Mesendoderm (in vitro differentiated cells): ENCODE measurements at regions not wholly inside any gene's neighbourhood (a gene's known extent, or its start where the extent isn't known, plus 50 kb on each side); places are given as distances from the start of the nearest gene placed in this dataset.
A peak's percentile ranks its signal among the peaks of the same experiment; 100 is the strongest.

Experiments used
- DNase-seq: peaks from one replicate; pipeline ENCODE4 v3.0.0; 2013
- H2AK5ac ChIP-seq: 2 replicates; pipeline ENCODE4 v1.6.1; 2013; ENCODE audit warnings: low read length, inconsistent platforms
- H2BK120ac ChIP-seq: 2 replicates; pipeline ENCODE4 v1.6.1; 2013; ENCODE audit warnings: low read depth, mild to moderate bottlenecking, low read length, moderate library complexity, mixed read lengths
- H2BK15ac ChIP-seq: replicated peaks from 2 replicates; pipeline ENCODE4 v1.6.1; 2013; ENCODE audit warnings: low read depth, mild to moderate bottlenecking, moderate library complexity
- H2BK5ac ChIP-seq: 2 replicates; pipeline ENCODE4 v1.6.1; 2013; ENCODE audit warnings: low read length, inconsistent platforms
- H3K18ac ChIP-seq: 2 replicates; pipeline ENCODE4 v1.6.1; 2013; ENCODE audit warnings: mild to moderate bottlenecking, low read length, mixed read lengths
- H3K23ac ChIP-seq: one replicate; pipeline ENCODE4 v1.6.1; 2013; ENCODE audit warnings: low read length
- H3K27ac ChIP-seq: 2 replicates; pipeline ENCODE4 v1.5.1; 2013; ENCODE audit warnings: low read depth, mild to moderate bottlenecking, inconsistent platforms, low read length, moderate library complexity
- H3K27me3 ChIP-seq: 2 replicates; pipeline ENCODE4 v1.6.1; 2013; ENCODE audit warnings: low read length, control low read depth, mild to moderate bottlenecking, inconsistent platforms; ENCODE audit not compliant: insufficient read depth, poor library complexity
- H3K36me3 ChIP-seq: 2 replicates; pipeline ENCODE4 v1.6.1; 2013; ENCODE audit warnings: low read length, inconsistent platforms; ENCODE audit not compliant: control insufficient read depth, insufficient read depth
- H3K4ac ChIP-seq: one replicate; pipeline ENCODE4 v1.6.1; 2013; ENCODE audit warnings: low read depth, mild to moderate bottlenecking, low read length, moderate library complexity
- H3K4me1 ChIP-seq: 2 replicates; pipeline ENCODE4 v1.6.1; 2013; ENCODE audit warnings: low read depth, low read length, inconsistent platforms; ENCODE audit not compliant: control insufficient read depth
- H3K4me2 ChIP-seq: 2 replicates; pipeline ENCODE4 v1.6.1; 2013; ENCODE audit warnings: low read length
- H3K4me3 ChIP-seq: 2 replicates; pipeline ENCODE4 v1.5.1; 2013; ENCODE audit warnings: mild to moderate bottlenecking, low read length
- H3K56ac ChIP-seq: one replicate; pipeline ENCODE4 v1.6.1; 2013; ENCODE audit warnings: low read length
- H3K79me1 ChIP-seq: 2 replicates; pipeline ENCODE4 v1.6.1; 2013; ENCODE audit warnings: low read length, inconsistent platforms
- H3K79me2 ChIP-seq: 2 replicates; pipeline ENCODE4 v1.6.1; 2013; ENCODE audit warnings: mild to moderate bottlenecking, low read length; ENCODE audit not compliant: control insufficient read depth, insufficient read depth
- H3K9ac ChIP-seq: 2 replicates; pipeline ENCODE4 v1.6.1; 2013; ENCODE audit warnings: low read length, inconsistent platforms
- H4K5ac ChIP-seq: one replicate; pipeline ENCODE4 v1.6.1; 2013; ENCODE audit warnings: low read length
- H4K8ac ChIP-seq: one replicate; pipeline ENCODE4 v1.6.1; 2013; ENCODE audit warnings: low read depth, mild to moderate bottlenecking, control low read depth, low read length, moderate library complexity
- WGBS: extraction: QIAGEN DNeasy Blood & Tissue Kit; methylation state at CpG from one replicate; pipeline ENCODE4 v1.1.7; 2013; ENCODE audit warnings: low lambda C conversion rate, missing lambda C conversion rate; ENCODE audit not compliant: insufficient coverage; ENCODE audit errors: extremely low coverage; 5-methylcytosine and 5-hydroxymethylcytosine counted together

- H2BK5ac ChIP-seq: no peak overlapping the region
- no peak overlapping the region for H3K27ac ChIP-seq
- H3K36me3 ChIP-seq: no peaks in the 10 kb centered on the region
- no peak overlapping the region for H2BK120ac ChIP-seq
- H3K4ac ChIP-seq: no peak overlapping the region
- no peak overlapping the region for H4K8ac ChIP-seq
- no peak overlapping the region for H3K4me2 ChIP-seq
- H3K18ac ChIP-seq: no peak overlapping the region
- H3K79me1 ChIP-seq: no peaks in the 10 kb centered on the region
- no peak overlapping the region for H2AK5ac ChIP-seq
- no peak for DNase-seq
- no peak overlapping the region for H3K4me3 ChIP-seq
- H3K56ac ChIP-seq: no peak overlapping the region
- no peaks in the 10 kb centered on the region for H3K4me1 ChIP-seq
- no peak overlapping the region for H3K9ac ChIP-seq
- no peak overlapping the region for H2BK15ac ChIP-seq
- no peaks in the 10 kb centered on the region for H3K27me3 ChIP-seq
- H3K23ac ChIP-seq: no peak overlapping the region
- H3K79me2 ChIP-seq: no peaks in the 10 kb centered on the region
- H4K5ac ChIP-seq: no peak overlapping the region
- no CpG with 5 or more reads among the region's 8 CpGs for WGBS
Observed at GRCh38 chr10:128405450-128405849, 279.2 kb upstream of the MKI67 start.

DNA sequence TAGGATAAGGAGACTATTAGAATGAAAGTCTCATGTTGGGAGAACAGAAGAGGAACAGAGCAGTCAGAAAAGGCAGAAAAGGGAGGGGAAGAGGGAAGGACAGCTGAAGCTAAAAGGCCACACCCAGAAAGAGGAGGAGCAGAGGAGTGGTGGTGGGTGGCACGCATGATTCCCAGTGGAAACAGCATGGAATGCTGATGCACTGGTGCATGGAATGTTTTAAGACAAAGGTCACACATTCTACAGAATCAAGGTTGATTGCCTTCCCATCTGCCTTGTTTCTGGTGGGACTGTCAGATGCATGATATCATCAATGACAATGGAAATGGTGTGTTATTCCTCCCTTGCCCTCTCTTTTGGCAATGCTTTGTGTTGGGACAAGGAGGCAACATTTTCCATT, 285.4 kb upstream of the MKI67 start:
- Histone ChIP-seq H4K8ac (no peak overlapping the region), H3K4me2 (no peak overlapping the region), H4K5ac (no peak overlapping the region), H3K4ac (no peak overlapping the region), H3K4me1 (no peaks in the 10 kb centered on the region), H3K79me2 (no peaks in the 10 kb centered on the region), H3K36me3 (no peaks in the 10 kb centered on the region), H3K18ac (no peak overlapping the region), H3K79me1 (no peaks in the 10 kb centered on the region), H3K4me3 (no peak overlapping the region), H3K27ac (no peak overlapping the region), H3K23ac (no peak overlapping the region), H2BK120ac (no peak overlapping the region), H2BK5ac (no peak overlapping the region), H2AK5ac (no peak overlapping the region), H3K27me3 (no peaks in the 10 kb centered on the region), H3K56ac (no peak overlapping the region), H2BK15ac (no peak overlapping the region), H3K9ac (no peak overlapping the region)
- no CpG with 5 or more reads among the region's 1 CpG for WGBS
- peak; percentile 80 for DNase-seq

- Histone ChIP-seq H3K4me1 (no peaks in the 10 kb centered on the region), H3K27ac (no peak overlapping the region), H4K5ac (no peak overlapping the region), H3K23ac (no peak overlapping the region), H3K79me1 (no peaks in the 10 kb centered on the region), H3K4me3 (no peak overlapping the region), H3K18ac (no peak overlapping the region), H2BK120ac (no peak overlapping the region), H3K9ac (no peak overlapping the region), H2BK15ac (no peak overlapping the region), H3K79me2 (no peaks in the 10 kb centered on the region), H3K4me2 (no peak overlapping the region), H2BK5ac (no peak overlapping the region), H4K8ac (no peak overlapping the region), H2AK5ac (no peak overlapping the region), H3K27me3 (no peaks in the 10 kb centered on the region), H3K56ac (no peak overlapping the region), H3K36me3 (no peaks in the 10 kb centered on the region), H3K4ac (no peak overlapping the region)
- no CpG with 5 or more reads among the region's 5 CpGs for WGBS
- no peak for DNase-seq
Observed at GRCh38 chr10:128414568-128414967, 288.3 kb upstream of the MKI67 start.

GRCh38 chr10:128416231-128416630, 290.0 kb upstream of the MKI67 start:
- no peak overlapping the region for H3K9ac ChIP-seq
- no peaks in the 10 kb centered on the region for H3K79me1 ChIP-seq
- no peak overlapping the region for H4K8ac ChIP-seq
- no peak overlapping the region for H4K5ac ChIP-seq
- no peak overlapping the region for H3K23ac ChIP-seq
- no peak overlapping the region for H2BK120ac ChIP-seq
- no peak overlapping the region for H2BK15ac ChIP-seq
- H3K4me1 ChIP-seq: no peaks in the 10 kb centered on the region
- H3K4me2 ChIP-seq: no peak overlapping the region
- H3K18ac ChIP-seq: no peak overlapping the region
- WGBS: no CpG with 5 or more reads among the region's 6 CpGs
- no peak for DNase-seq
- H2AK5ac ChIP-seq: no peak overlapping the region
- H2BK5ac ChIP-seq: no peak overlapping the region
- H3K79me2 ChIP-seq: no peaks in the 10 kb centered on the region
- no peak overlapping the region for H3K4me3 ChIP-seq
- H3K27ac ChIP-seq: no peak overlapping the region
- H3K4ac ChIP-seq: no peak overlapping the region
- H3K56ac ChIP-seq: no peak overlapping the region
- H3K27me3 ChIP-seq: no peaks in the 10 kb centered on the region
- H3K36me3 ChIP-seq: no peaks in the 10 kb centered on the region

- no CpG with 5 or more reads among the region's 3 CpGs for WGBS
- Histone ChIP-seq H3K27ac (no peak overlapping the region), H3K79me2 (no peaks in the 10 kb centered on the region), H3K4me1 (no peaks in the 10 kb centered on the region), H3K79me1 (no peaks in the 10 kb centered on the region), H3K23ac (no peak overlapping the region), H4K5ac (no peak overlapping the region), H2AK5ac (no peak overlapping the region), H4K8ac (no peak overlapping the region), H3K4me2 (no peak overlapping the region), H2BK15ac (no peak overlapping the region), H3K9ac (no peak overlapping the region), H3K56ac (no peak overlapping the region), H3K18ac (no peak overlapping the region), H2BK5ac (no peak overlapping the region), H3K27me3 (no peaks in the 10 kb centered on the region), H3K4me3 (no peak overlapping the region), H3K36me3 (no peaks in the 10 kb centered on the region), H2BK120ac (no peak overlapping the region), H3K4ac (no peak overlapping the region)
- DNase-seq: no peak
Observed at GRCh38 chr10:128417826-128418225, 291.6 kb upstream of the MKI67 start.

DNA sequence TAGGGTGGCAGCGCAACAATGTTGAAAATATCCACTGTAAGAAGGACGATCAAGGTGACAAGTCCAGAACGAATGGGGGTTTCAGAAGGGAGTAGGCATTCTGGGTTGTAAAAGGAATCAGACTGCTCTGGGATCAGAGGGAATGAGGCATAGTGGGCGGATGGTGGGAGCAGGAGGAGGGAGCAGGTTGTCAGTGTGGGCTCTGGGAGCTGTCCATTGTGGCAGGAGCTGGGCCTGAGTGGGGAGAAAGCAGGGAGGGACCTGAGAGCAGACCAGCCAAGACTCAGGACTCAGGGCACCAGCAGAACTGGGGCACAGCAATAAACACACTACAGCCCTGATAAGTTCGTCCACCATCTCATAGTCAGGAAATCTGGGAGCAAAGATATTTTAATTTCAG, 292.6 kb upstream of the MKI67 start:
- no peak overlapping the region for H2BK120ac ChIP-seq
- WGBS: no CpG with 5 or more reads among the region's 5 CpGs
- DNase-seq: no peak
- no peaks in the 10 kb centered on the region for H3K79me2 ChIP-seq
- no peaks in the 10 kb centered on the region for H3K79me1 ChIP-seq
- no peaks in the 10 kb centered on the region for H3K36me3 ChIP-seq
- no peak overlapping the region for H3K4ac ChIP-seq
- H3K9ac ChIP-seq: no peak overlapping the region
- H3K18ac ChIP-seq: no peak overlapping the region
- H2BK5ac ChIP-seq: no peak overlapping the region
- H3K56ac ChIP-seq: no peak overlapping the region
- no peak overlapping the region for H3K23ac ChIP-seq
- H2AK5ac ChIP-seq: no peak overlapping the region
- no peak overlapping the region for H4K5ac ChIP-seq
- H3K4me3 ChIP-seq: no peak overlapping the region
- no peak overlapping the region for H3K27ac ChIP-seq
- H3K4me1 ChIP-seq: no peaks in the 10 kb centered on the region
- no peak overlapping the region for H3K4me2 ChIP-seq
- no peak overlapping the region for H2BK15ac ChIP-seq
- H3K27me3 ChIP-seq: no peaks in the 10 kb centered on the region
- no peak overlapping the region for H4K8ac ChIP-seq
